Cardiac muscle cell (in vitro differentiated cells and primary cell): ENCODE measurements at regions not wholly inside any gene's neighbourhood (a gene's known extent, or its start where the extent isn't known, plus 50 kb on each side); places are given as distances from the start of the nearest gene placed in this dataset.
"Not testable (repeated sequence)": the region's sequence is repeated elsewhere in the genome, so short reads cannot be mapped to it uniquely, and the experiment has no call there.

Source experiments
- DNase-seq, 2 donors: peaks; one replicate each; pipeline versions ENCODE4 v3.0.0 to v3.0.0-alpha.2; 2010 to 2017; ENCODE audit warnings: low read depth in 1 of 2, low spot score in 1 of 2
- H3K27ac ChIP-seq: fragments of 200-600 bp; sonication (generic); 2 replicates; pipeline ENCODE4 v1.5.1; 2016
- H3K27me3 ChIP-seq: fragments of 200-600 bp; sonication (generic); 2 replicates; pipeline ENCODE4 v1.6.0; 2016; ENCODE audit warnings: control low read depth
- H3K36me3 ChIP-seq: fragments of 200-600 bp; sonication (generic); 2 replicates; pipeline ENCODE4 v1.5.1; 2016; ENCODE audit warnings: control low read depth
- H3K4me1 ChIP-seq: fragments of 200-600 bp; sonication (generic); 2 replicates; pipeline ENCODE4 v1.8.1; 2017; ENCODE audit warnings: low read depth, mild to moderate bottlenecking, mixed run types
- H3K4me3 ChIP-seq: fragments of 200-600 bp; sonication (generic); 2 replicates; pipeline ENCODE4 v1.5.1; 2016; ENCODE audit warnings: mild to moderate bottlenecking
- H3K9me3 ChIP-seq: fragments of 200-600 bp; sonication (generic); 2 replicates; pipeline ENCODE4 v1.5.1; 2017; ENCODE audit warnings: low read depth, mild to moderate bottlenecking, control low read depth
- TF ChIP-seq, protein P1 (sequence below): IDR thresholded peaks from 2 replicates; pipeline ENCODE4 v1.5.1; 2012; ENCODE audit warnings: low read depth, mild to moderate bottlenecking, low read length

DNA sequence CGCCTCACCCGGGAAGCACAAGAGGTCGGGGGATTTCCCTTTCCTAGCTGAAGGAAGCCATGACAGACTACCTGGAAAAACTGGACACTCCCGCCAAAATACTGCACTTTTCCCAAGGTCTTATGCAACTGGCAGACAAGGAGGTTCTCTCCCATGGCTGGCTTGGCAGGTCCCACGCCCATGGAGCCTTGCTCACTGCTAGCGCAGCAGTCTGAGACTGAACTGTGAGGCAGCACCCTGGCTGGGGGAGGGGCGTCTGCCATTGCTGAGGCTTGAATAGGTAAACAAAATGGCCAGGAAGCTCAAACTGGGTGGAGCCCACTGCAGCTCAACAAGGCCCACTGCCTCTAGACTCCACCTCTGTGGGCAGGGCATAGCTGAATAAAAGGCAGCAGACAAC lies 92.1 kb downstream of the C4BPA start:
- H3K4me3 ChIP-seq, H3K27ac ChIP-seq, H3K4me1 ChIP-seq, H3K27me3 ChIP-seq, H3K9me3 ChIP-seq, H3K36me3 ChIP-seq, DNase-seq: not testable (repeated sequence)

DNA sequence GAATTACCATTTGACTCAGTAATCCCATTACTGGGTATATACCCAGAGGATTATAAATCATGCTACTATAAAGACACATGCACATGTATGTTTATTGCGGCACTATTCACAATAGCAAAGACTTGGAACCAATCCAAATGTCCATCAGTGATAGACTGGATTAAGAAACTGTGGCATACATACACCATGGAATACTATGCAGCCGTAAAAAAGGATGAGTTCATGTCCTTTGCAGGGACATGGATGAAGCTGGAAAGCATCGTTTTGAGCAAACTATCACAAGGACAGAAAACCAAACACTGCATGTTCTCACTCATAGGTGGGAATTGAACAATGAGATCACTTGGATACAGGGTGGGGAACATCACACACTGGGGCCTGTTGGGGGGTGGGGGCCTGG lies 97.5 kb downstream of the C4BPA start:
- not testable (repeated sequence) for DNase-seq, H3K27ac ChIP-seq, H3K36me3 ChIP-seq, H3K4me1 ChIP-seq, H3K4me3 ChIP-seq, H3K9me3 ChIP-seq, H3K27me3 ChIP-seq

DNA sequence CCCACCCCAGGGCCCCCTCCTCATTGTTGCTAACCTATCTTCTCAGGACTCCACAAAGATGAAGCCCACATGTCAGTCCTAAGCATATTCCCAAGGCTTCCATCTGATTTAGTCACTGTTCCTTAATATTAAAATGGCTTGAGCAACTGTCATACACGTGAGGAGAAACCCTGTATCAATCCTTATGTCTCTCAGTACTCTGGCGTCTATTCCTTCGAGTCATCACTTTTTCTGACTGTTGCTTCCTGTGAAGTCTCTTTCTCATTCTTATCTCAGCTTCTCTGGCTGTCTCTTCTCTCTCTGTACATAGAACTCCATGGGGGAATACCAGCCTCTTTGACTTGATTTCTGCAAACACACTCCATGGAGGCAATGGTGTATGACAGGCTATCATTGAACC lies 98.4 kb downstream of the C4BPA start:
- Histone ChIP-seq H3K4me3 (no peak overlapping the region), H3K36me3 (no peaks in the 10 kb centered on the region), H3K27me3 (no peaks in the 10 kb centered on the region), H3K27ac (no peak overlapping the region), H3K4me1 (no peaks in the 10 kb centered on the region), H3K9me3 (no peaks in the 10 kb centered on the region)
- TF ChIP-seq, protein P1, sequence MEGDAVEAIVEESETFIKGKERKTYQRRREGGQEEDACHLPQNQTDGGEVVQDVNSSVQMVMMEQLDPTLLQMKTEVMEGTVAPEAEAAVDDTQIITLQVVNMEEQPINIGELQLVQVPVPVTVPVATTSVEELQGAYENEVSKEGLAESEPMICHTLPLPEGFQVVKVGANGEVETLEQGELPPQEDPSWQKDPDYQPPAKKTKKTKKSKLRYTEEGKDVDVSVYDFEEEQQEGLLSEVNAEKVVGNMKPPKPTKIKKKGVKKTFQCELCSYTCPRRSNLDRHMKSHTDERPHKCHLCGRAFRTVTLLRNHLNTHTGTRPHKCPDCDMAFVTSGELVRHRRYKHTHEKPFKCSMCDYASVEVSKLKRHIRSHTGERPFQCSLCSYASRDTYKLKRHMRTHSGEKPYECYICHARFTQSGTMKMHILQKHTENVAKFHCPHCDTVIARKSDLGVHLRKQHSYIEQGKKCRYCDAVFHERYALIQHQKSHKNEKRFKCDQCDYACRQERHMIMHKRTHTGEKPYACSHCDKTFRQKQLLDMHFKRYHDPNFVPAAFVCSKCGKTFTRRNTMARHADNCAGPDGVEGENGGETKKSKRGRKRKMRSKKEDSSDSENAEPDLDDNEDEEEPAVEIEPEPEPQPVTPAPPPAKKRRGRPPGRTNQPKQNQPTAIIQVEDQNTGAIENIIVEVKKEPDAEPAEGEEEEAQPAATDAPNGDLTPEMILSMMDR, result no peak
- peak in 1 of 2 donors; percentile 6 for DNase-seq

DNA sequence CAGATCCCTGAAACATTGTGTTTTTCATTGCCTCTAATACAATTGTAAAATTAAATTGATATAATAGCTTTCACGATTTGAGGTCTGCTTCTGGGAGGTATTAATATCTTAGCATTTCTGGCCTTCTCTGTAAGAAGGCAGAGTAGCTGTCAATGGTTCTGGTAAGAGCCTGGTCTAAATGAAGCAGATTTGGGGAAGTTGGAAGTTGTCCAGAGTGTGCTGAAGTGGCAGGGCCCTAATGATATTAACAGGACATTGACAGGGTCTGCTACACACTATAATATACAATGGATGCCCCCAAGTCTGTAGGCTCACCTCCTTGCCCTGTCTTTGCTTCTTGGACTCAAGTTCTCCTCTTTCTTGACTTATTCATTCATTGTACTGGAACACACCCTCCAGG lies 99.5 kb downstream of the C4BPA start:
- H3K4me3 ChIP-seq, result no peak overlapping the region
- H3K27me3 ChIP-seq, result no peaks in the 10 kb centered on the region
- H3K27ac ChIP-seq, result no peak overlapping the region
- no peaks in the 10 kb centered on the region for H3K36me3 ChIP-seq
- H3K4me1 ChIP-seq, result no peaks in the 10 kb centered on the region
- no peaks in the 10 kb centered on the region for H3K9me3 ChIP-seq
- no peak for DNase-seq
- TF ChIP-seq, protein P1, result no peak

DNA sequence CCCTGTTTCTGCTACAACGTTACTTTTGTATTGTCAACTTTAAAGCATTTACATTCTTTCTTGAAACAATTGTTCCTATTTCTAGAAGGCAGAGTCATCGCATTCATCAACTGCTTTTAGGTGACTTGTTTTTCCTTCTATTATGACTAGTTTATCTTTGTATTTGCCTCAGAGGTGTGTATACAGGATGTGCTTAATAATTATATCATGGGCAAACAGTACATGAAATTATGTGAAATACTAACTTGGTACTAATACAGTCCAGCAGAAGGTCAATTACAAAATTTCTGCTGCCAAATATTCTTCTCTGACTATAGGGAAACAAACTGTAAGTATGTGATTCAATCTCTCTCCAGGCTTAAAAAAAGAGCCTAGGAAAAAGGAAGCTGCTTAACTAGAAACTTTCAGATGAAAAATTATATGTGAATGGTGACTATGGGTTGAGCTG lies 101.6 kb downstream of the C4BPA start:
- H3K27ac ChIP-seq, result no peak overlapping the region
- H3K4me1 ChIP-seq, result no peaks in the 10 kb centered on the region
- H3K9me3 ChIP-seq, result no peaks in the 10 kb centered on the region
- H3K36me3 ChIP-seq, result no peaks in the 10 kb centered on the region
- no peak overlapping the region for H3K4me3 ChIP-seq
- TF ChIP-seq, protein P1, result no peak
- peak in 1 of 2 donors; percentile 2 for DNase-seq
- no peaks in the 10 kb centered on the region for H3K27me3 ChIP-seq

DNA sequence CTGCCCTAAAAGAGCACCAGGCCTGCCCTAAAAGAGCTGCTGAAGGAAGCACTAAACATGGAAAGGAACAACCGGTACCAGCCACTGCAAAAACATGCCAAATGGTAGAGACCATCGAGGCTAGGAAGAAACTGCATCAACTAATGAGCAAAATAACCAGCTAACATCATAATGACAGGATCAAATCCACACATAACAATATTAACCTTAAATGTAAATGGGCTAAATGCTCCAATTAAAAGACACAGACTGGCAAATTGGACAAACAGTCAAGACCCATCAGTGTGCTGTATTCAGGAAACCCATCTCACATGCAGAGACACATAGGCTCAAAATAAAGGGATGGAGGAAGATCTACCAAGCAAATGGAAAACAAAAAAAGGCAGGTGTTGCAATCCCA lies 104.7 kb downstream of the C4BPA start:
- H3K27ac ChIP-seq, H3K9me3 ChIP-seq, H3K4me3 ChIP-seq, DNase-seq, H3K27me3 ChIP-seq, H3K4me1 ChIP-seq, H3K36me3 ChIP-seq: not testable (repeated sequence)

DNA sequence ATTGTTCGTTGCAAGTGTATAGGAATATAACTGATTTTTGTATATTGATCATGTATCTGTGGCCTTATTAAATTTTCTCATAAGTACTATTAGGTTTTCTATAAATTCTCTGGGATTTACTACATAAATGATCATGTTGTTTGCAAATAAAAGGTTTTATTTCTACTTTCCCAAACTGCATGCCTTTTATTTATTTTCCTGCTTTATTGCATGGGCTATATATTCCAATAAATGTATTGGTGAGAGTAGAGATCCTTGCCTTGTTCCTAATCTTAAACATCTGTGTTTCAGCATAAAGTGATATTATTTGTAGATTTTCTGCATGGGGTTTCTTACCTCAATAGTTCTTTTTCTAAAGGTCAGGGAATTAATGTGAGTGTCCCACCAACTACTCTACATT lies 107.0 kb upstream of the CD55 start:
- Histone ChIP-seq H3K27me3 (no peaks in the 10 kb centered on the region), H3K4me3 (no peak overlapping the region), H3K4me1 (no peaks in the 10 kb centered on the region), H3K9me3 (no peaks in the 10 kb centered on the region), H3K27ac (no peak overlapping the region), H3K36me3 (no peaks in the 10 kb centered on the region)
- DNase-seq, result no peak
- TF ChIP-seq, protein P1, result no peak
